GM12878 (cell line): ENCODE measurements at regions not wholly inside any gene's neighbourhood (a gene's known extent, or its start where the extent isn't known, plus 50 kb on each side); places are given as distances from the start of the nearest gene placed in this dataset.

Experiments used
- ATAC-seq: fragments of 200-7000 bp; cut with Tn5 transposase; 3 replicates; pipeline ENCODE4 v1.9.1; 2020; ENCODE audit warnings: mild to moderate bottlenecking, moderate library complexity
- BruUV-seq: library from RNA; stranded (reverse); fragments of 400-500 nt; replicated peaks from 2 replicates; lab custom pipeline; 2021; lab: Mats Ljungman, UMichigan
- CTCF ChIA-PET: fragments of 300-600 bp; sonication (Branson Sonifier 250); formaldehyde crosslinking; extraction: SDS; loops from one replicate; lab custom pipeline; 2021; ENCODE audit warnings: inconsistent platforms; lab: Yijun Ruan, JAX
- POLR2A ChIA-PET: fragments of 350-600 bp; formaldehyde crosslinking; extraction: SDS; loops from one replicate; lab custom pipeline; 2021; ENCODE audit warnings: inconsistent platforms; lab: Charles Lee
- RAD21 ChIA-PET: fragments of 300-600 bp; sonication (Branson Sonifier 250); formaldehyde crosslinking; loops from one replicate; lab custom pipeline; 2023; ENCODE audit warnings: antibody characterized with exemption; ENCODE audit not compliant: unreplicated experiment; lab: Charles Lee
- SMC1A ChIA-PET: fragments of 300-600 bp; sonication (Branson Sonifier 250); formaldehyde crosslinking; loops from one replicate; lab custom pipeline; 2023; ENCODE audit not compliant: unreplicated experiment, uncharacterized antibody; lab: Charles Lee
- DNase-seq: peaks from one replicate; pipeline ENCODE4 v3.0.0-alpha.2; 2011; ENCODE audit warnings: low read depth, low spot score
- FAIRE-seq: peaks from 3 replicates; lab custom pipeline; 2011; peaks lifted over from hg19 to GRCh38; lab: Jason Lieb, UNC
- H2AFZ ChIP-seq: 2 replicates; pipeline ENCODE4 v1.6.0; 2011; ENCODE audit warnings: low read depth, low read length, control low read depth; ENCODE audit not compliant: control insufficient read depth
- H3K27ac ChIP-seq: 2 replicates; pipeline ENCODE4 v1.5.1; 2011; ENCODE audit warnings: control low read depth; ENCODE audit not compliant: control insufficient read depth, insufficient read depth
- H3K27me3 ChIP-seq, 2 experiments: replicated peaks in 1 of 2; 2 replicates each; pipeline versions ENCODE4 v1.6.0 to v1.6.1; 2011; ENCODE audit warnings: low read length in 1 of 2; ENCODE audit not compliant: control insufficient read depth in 2 of 2, insufficient read depth in 2 of 2
- H3K36me3 ChIP-seq, 2 experiments: 2 replicates each; pipeline ENCODE4 v1.5.1; 2011; ENCODE audit warnings: low read length in 1 of 2; ENCODE audit not compliant: control insufficient read depth in 2 of 2, insufficient read depth in 2 of 2
- H3K4me1 ChIP-seq: 2 replicates; pipeline ENCODE4 v1.6.1; 2011; ENCODE audit warnings: mild to moderate bottlenecking, low read length, moderate library complexity, mixed read lengths; ENCODE audit not compliant: control insufficient read depth, insufficient read depth
- H3K4me2 ChIP-seq: 2 replicates; pipeline ENCODE4 v1.6.0; 2011; ENCODE audit warnings: control low read depth; ENCODE audit not compliant: control insufficient read depth, insufficient read depth
- H3K4me3 ChIP-seq: fragments of 200-600 bp; sonication (generic); 2 replicates; pipeline ENCODE4 v1.5.1; 2016
- H3K79me2 ChIP-seq: 2 replicates; pipeline ENCODE4 v1.6.0; 2011; ENCODE audit warnings: low read length; ENCODE audit not compliant: control insufficient read depth, insufficient read depth
- H3K9ac ChIP-seq: 2 replicates; pipeline ENCODE4 v1.8.0; 2011; ENCODE audit warnings: low read length, control low read depth, mixed read lengths; ENCODE audit not compliant: control insufficient read depth, insufficient read depth
- H3K9me3 ChIP-seq: replicated peaks from 3 replicates; pipeline ENCODE4 v1.5.1; 2011; ENCODE audit warnings: mild to moderate bottlenecking, low read length; ENCODE audit not compliant: control insufficient read depth, insufficient read depth
- H4K20me1 ChIP-seq: 2 replicates; pipeline ENCODE4 v1.6.0; 2011; ENCODE audit not compliant: control insufficient read depth, insufficient read depth
- MAX ChIP-seq: IDR thresholded peaks from 2 replicates; pipeline ENCODE4 v1.6.1; 2012; ENCODE audit warnings: low read depth, low read length, improper control_type of control experiment
- PAX5 ChIP-seq: IDR thresholded peaks from 2 replicates; pipeline ENCODE4 v1.6.1; 2011; ENCODE audit warnings: low read depth, low read length, borderline replicate concordance
- RELB ChIP-seq: fragments of 450-650 bp; IDR thresholded peaks from 2 replicates; pipeline ENCODE4 v1.6.1; 2017; ENCODE audit warnings: low read depth, mild to moderate bottlenecking, moderate library complexity
- USF1 ChIP-seq: IDR thresholded peaks from 2 replicates; pipeline ENCODE4 v1.6.1; 2011; ENCODE audit warnings: borderline replicate concordance, low read depth, mild to moderate bottlenecking, moderate library complexity, mixed read lengths, low read length; ENCODE audit not compliant: insufficient read depth; ENCODE audit errors: extremely low read length
- ZNF622 ChIP-seq: fragments of 450-650 bp; IDR thresholded peaks from 2 replicates; pipeline ENCODE4 v1.6.1; 2017; ENCODE audit warnings: mild to moderate bottlenecking, inconsistent platforms
- WGBS: methylation state at CpG from one replicate; pipeline ENCODE4 v1.1.6; 2016; ENCODE audit warnings: low lambda C conversion rate; ENCODE audit not compliant: insufficient replicate concordance, insufficient coverage; ENCODE audit errors: missing lambda C conversion rate; 5-methylcytosine and 5-hydroxymethylcytosine counted together
- in situ Hi-C: fragments of 300-500 bp; cut with MboI; formaldehyde crosslinking; loops from 9 replicates; pipeline ENCODE4 v1.14.3; 2018; ENCODE audit warnings: mixed read lengths
- intact Hi-C: fragments of 100-400 bp; cut with micrococcal nuclease; formaldehyde crosslinking; loops from one replicate; pipeline ENCODE4 v1.14.2; 2022; ENCODE audit not compliant: unreplicated experiment

GRCh38 chr20:50320901-50321796, 130.5 kb downstream of the CEBPB start:
- ATAC-seq (peak; percentile 64), FAIRE-seq (no peak), DNase-seq (no peak)
- BruUV-seq: no TSS peak
- no peaks in the 10 kb centered on the region for H3K4me1 ChIP-seq
- ChIA-PET CTCF (interaction anchor here (0.6 kb wide), 1 partner anchor 12 kb away, joined by 3 read pairs; no protein-coding TSS in a partner anchor), SMC1A (no interaction called here), RAD21 (interaction anchor here (1.0 kb wide), 1 partner anchor 18 kb away, joined by 3 read pairs; no protein-coding TSS in a partner anchor), POLR2A (no interaction called here)
- no peak for TF ChIP-seq RELB
- TF ChIP-seq PAX5: no peak
- TF ChIP-seq MAX: no peak
- TF ChIP-seq USF1: no peak
- TF ChIP-seq ZNF622: no peak
- H3K79me2 ChIP-seq: no peaks in the 10 kb centered on the region
- intact Hi-C loops: no loop called here
- H3K9ac ChIP-seq: no peak overlapping the region
- 43% methylated on average over 21 of the region's 21 CpGs for WGBS
- no peak overlapping the region for H3K27ac ChIP-seq
- H3K4me3 ChIP-seq: no peak overlapping the region
- no peaks in the 10 kb centered on the region for H4K20me1 ChIP-seq
- in situ Hi-C loops: no loop called here
- no peak overlapping the region for H2AFZ ChIP-seq
- peaks cover 2% of the 10 kb centered on the region; the same call in 1 of the 3 replicates for H3K9me3 ChIP-seq
- H3K27me3 ChIP-seq: no peaks in the 10 kb centered on the region; a peak in 2 of 4 replicates
- no peaks in the 10 kb centered on the region for H3K36me3 ChIP-seq
- H3K4me2 ChIP-seq: no peak overlapping the region
